ENCODE measurements at regions not wholly inside any gene's neighbourhood (a gene's known extent, or its start where the extent isn't known, plus 50 kb on each side); places are given as distances from the start of the nearest gene placed in this dataset.

DNA sequence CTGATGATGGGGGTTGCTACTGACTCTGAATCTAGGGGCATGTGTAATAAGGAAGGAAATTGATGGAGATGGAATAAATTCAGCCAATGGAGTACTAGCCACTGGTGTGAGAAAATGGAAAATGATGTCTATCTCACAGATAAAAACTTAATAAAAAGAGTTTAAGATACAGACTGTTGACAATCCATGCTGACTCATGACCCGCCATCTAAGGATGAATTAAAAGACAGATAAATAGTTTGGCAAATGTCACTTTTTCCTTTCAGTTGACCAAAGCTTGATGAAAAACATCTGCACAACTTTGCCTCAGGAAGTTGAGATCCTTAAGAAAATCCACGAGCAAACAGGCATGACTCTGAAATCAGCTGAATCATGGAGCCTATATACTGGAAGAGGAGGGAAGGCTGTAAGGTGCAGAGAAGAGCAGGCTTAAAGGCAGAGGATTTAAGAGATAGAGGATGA, 82.6 kb upstream of the BMP5 start:
- TF ChIP-seq, protein P1, sequence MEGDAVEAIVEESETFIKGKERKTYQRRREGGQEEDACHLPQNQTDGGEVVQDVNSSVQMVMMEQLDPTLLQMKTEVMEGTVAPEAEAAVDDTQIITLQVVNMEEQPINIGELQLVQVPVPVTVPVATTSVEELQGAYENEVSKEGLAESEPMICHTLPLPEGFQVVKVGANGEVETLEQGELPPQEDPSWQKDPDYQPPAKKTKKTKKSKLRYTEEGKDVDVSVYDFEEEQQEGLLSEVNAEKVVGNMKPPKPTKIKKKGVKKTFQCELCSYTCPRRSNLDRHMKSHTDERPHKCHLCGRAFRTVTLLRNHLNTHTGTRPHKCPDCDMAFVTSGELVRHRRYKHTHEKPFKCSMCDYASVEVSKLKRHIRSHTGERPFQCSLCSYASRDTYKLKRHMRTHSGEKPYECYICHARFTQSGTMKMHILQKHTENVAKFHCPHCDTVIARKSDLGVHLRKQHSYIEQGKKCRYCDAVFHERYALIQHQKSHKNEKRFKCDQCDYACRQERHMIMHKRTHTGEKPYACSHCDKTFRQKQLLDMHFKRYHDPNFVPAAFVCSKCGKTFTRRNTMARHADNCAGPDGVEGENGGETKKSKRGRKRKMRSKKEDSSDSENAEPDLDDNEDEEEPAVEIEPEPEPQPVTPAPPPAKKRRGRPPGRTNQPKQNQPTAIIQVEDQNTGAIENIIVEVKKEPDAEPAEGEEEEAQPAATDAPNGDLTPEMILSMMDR (IDR thresholded peaks at IDR 0.05), result no peak
- TF ChIP-seq POLR2AphosphoS5 (IDR thresholded peaks at IDR 0.05), result no peak
- no peak for TF ChIP-seq EP300 (IDR thresholded peaks at IDR 0.05)
